ENCODE measurements at regions not wholly inside any gene's neighbourhood (a gene's known extent, or its start where the extent isn't known, plus 50 kb on each side); places are given as distances from the start of the nearest gene placed in this dataset.

GRCh38 chr4:111048316-111048715 lies 425.4 kb upstream of the PITX2 start:
- no peak for TF ChIP-seq RAD21 (conservative IDR thresholded peaks at IDR 0.05 in 1 of 2, IDR thresholded peaks at IDR 0.05 in 1 of 2)
- TF ChIP-seq CTCF (IDR thresholded peaks at IDR 0.05): no peak
- no peak for TF ChIP-seq TP53 (CRISPR knock-in tag; IDR thresholded peaks at IDR 0.05)
- no peak for TF ChIP-seq MAFK (IDR thresholded peaks at IDR 0.05; ENCODE audit: partially characterized antibody)
- TF ChIP-seq HMGXB4 (CRISPR knock-in tag; IDR thresholded peaks at IDR 0.05; ENCODE audit: borderline replicate concordance): no peak
- TF ChIP-seq CHD4 (IDR thresholded peaks at IDR 0.05; ENCODE audit: borderline replicate concordance): no peak
- no peak for TF ChIP-seq POLR2A (IDR thresholded peaks at IDR 0.05; ENCODE audit: low read length)
- TF ChIP-seq ESRRA (IDR thresholded peaks at IDR 0.05; ENCODE audit: borderline replicate concordance, low read length): no peak
- no peak for TF ChIP-seq PHF8 (IDR thresholded peaks at IDR 0.05; ENCODE audit: borderline replicate concordance, low read depth)
- no peak for TF ChIP-seq RCOR1 (IDR thresholded peaks at IDR 0.05; ENCODE audit: low read depth, low read length)
